ENCODE measurements at regions not wholly inside any gene's neighbourhood (a gene's known extent, or its start where the extent isn't known, plus 50 kb on each side); places are given as distances from the start of the nearest gene placed in this dataset.
"Not testable (repeated sequence)": the region's sequence is repeated elsewhere in the genome, so short reads cannot be mapped to it uniquely, and the experiment has no call there.

DNA sequence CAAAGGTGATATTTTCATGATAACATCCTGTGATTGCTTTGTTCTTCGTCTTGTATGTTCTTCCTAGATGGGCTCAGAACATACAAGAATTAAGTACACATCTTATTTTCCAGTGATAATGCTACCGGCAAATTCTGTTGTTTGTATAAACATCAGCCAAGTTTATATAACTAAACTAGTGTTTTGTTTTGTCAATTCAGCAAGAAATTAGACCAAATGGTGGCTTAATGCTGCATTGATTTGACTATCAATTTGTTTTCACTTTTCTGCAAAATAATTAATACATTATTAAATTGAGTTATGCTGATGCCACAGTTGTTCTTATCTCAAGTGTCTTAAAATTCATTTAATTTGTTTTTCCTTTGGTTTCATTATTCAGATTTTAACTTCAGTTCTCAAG is 177.7 kb downstream of the OR4F29 start:
- DNase-seq (ENCODE audit: low spot score), result not testable (repeated sequence)

DNA sequence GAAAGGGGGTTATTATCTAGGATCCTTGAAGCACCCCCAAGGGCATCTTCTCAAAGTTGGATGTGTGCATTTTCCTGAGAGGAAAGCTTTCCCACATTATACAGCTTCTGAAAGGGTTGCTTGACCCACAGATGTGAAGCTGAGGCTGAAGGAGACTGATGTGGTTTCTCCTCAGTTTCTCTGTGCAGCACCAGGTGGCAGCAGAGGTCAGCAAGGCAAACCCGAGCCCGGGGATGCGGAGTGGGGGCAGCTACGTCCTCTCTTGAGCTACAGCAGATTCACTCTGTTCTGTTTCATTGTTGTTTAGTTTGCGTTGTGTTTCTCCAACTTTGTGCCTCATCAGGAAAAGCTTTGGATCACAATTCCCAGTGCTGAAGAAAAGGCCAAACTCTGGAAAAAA is 183.7 kb downstream of the OR4F29 start:
- peak; percentile 28 for DNase-seq (ENCODE audit: low spot score)
